OCI-LY3 (cell line): ENCODE measurements at regions not wholly inside any gene's neighbourhood (a gene's known extent, or its start where the extent isn't known, plus 50 kb on each side); places are given as distances from the start of the nearest gene placed in this dataset.

Experiments
- CTCF ChIP-seq: fragments of 200-600, 300-600 bp; sonication (generic); IDR thresholded peaks from 2 replicates; pipeline ENCODE4 v1.5.1; 2014; ENCODE audit warnings: antibody characterized with exemption, low read length, low read depth
- EZH2phosphoT487 ChIP-seq: fragments of 200-600 bp; shearing (Covaris generic); IDR thresholded peaks from 2 replicates; pipeline ENCODE4 v1.6.1; 2018; ENCODE audit warnings: antibody characterized with exemption, mixed run types, low read depth

- TF ChIP-seq CTCF (no peak), EZH2phosphoT487 (no peak)
These were observed 126.2 kb upstream of the SH3BP4 start for GRCh38 chr2:234825616-234826015.
